ENCODE measurements at regions not wholly inside any gene's neighbourhood (a gene's known extent, or its start where the extent isn't known, plus 50 kb on each side); places are given as distances from the start of the nearest gene placed in this dataset.
"Not testable (repeated sequence)": the region's sequence is repeated elsewhere in the genome, so short reads cannot be mapped to it uniquely, and the experiment has no call there.

- no peak for DNase-seq
These were observed 112.5 kb upstream of the EMCN start for GRCh38 chr4:100630341-100630740.

GRCh38 chr4:100609810-100610209, 92.0 kb upstream of the EMCN start:
- DNase-seq = no peak

GRCh38 chr4:100608651-100609050, 90.8 kb upstream of the EMCN start:
- not testable (repeated sequence) for DNase-seq

- no peak for DNase-seq
These were observed 87.3 kb upstream of the EMCN start for GRCh38 chr4:100605144-100605543.

- DNase-seq = no peak
These were observed 76.1 kb upstream of the EMCN start for GRCh38 chr4:100593935-100594334.

- peak in 1 of 2 experiments; percentile 11 for DNase-seq
These were observed 73.5 kb upstream of the EMCN start for GRCh38 chr4:100591161-100591876.

- DNase-seq = no peak
These were observed 72.5 kb upstream of the EMCN start for GRCh38 chr4:100590325-100590724.

GRCh38 chr4:100588076-100588475, 70.3 kb upstream of the EMCN start:
- DNase-seq = no peak

GRCh38 chr4:100582146-100582545, 64.3 kb upstream of the EMCN start:
- no peak for DNase-seq

- DNase-seq = no peak
These were observed 63.5 kb upstream of the EMCN start for GRCh38 chr4:100581337-100581736.

GRCh38 chr4:100576570-100576969, 58.7 kb upstream of the EMCN start:
- DNase-seq = no peak

GRCh38 chr4:100574607-100575006, 56.8 kb upstream of the EMCN start:
- DNase-seq = no peak

GRCh38 chr4:100569196-100569595, 51.4 kb upstream of the EMCN start:
- DNase-seq = no peak
